Brain microvascular endothelial cell (primary cell): ENCODE measurements at regions not wholly inside any gene's neighbourhood (a gene's known extent, or its start where the extent isn't known, plus 50 kb on each side); places are given as distances from the start of the nearest gene placed in this dataset.

Experiments used
- DNase-seq: peaks from one replicate; pipeline ENCODE4 v3.0.0-alpha.2; 2020
- H3K27ac ChIP-seq: fragments of 250-450 bp; sonication (Bioruptor Pico); 2 replicates; pipeline ENCODE4 v1.5.1; 2020; ENCODE audit warnings: mild to moderate bottlenecking, moderate library complexity
- H3K27me3 ChIP-seq: fragments of 250-450 bp; sonication (Bioruptor Pico); replicated peaks from 2 replicates; pipeline ENCODE4 v1.5.1; 2020; ENCODE audit warnings: mild to moderate bottlenecking
- H3K36me3 ChIP-seq: fragments of 250-450 bp; sonication (Bioruptor Pico); replicated peaks from 2 replicates; pipeline ENCODE4 v1.5.1; 2020; ENCODE audit warnings: mild to moderate bottlenecking
- H3K4me3 ChIP-seq: 2 replicates; pipeline ENCODE4 v1.5.1; 2011; ENCODE audit warnings: low read depth, mild to moderate bottlenecking, control low read depth, low read length, moderate library complexity
- in situ Hi-C: cut with HindIII; loops from 2 replicates; pipeline ENCODE4 v1.10.0; 2017; ENCODE audit warnings: low sequenced_read_pairs, low pct_ligation_motif_present
- TF ChIP-seq, protein P1 (sequence below): IDR thresholded peaks from 2 replicates; pipeline ENCODE4 v1.5.1; 2011; ENCODE audit warnings: low read depth, mild to moderate bottlenecking, moderate library complexity, low read length, control low read depth, inconsistent platforms; ENCODE audit errors: missing control alignments

DNA sequence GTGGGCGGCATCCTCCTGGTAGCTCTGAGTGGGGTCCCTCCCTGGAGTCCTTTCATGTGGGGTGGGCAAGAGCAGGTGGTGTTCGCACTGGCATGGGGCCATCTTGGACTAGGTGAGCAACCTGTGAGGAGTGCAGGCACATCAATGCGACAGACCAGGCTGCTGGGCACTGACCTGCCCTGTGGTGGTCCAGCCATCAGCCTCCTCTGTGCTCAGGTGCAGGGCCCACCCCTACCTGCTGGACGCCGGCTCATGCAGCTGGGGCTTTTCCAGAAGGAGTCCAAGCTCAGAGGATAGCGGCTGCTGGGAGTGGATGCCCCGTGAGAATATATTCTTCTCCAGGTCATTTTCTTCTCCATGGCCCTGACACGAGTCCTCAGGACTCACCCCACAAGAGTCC lies 424.4 kb downstream of the GLRX3 start:
- no peak for DNase-seq
- Histone ChIP-seq H3K4me3 (no peak overlapping the region), H3K27ac (no peak overlapping the region), H3K36me3 (no peaks in the 10 kb centered on the region), H3K27me3 (no peaks in the 10 kb centered on the region)
- in situ Hi-C loops, result no loop called here
- TF ChIP-seq, protein P1, sequence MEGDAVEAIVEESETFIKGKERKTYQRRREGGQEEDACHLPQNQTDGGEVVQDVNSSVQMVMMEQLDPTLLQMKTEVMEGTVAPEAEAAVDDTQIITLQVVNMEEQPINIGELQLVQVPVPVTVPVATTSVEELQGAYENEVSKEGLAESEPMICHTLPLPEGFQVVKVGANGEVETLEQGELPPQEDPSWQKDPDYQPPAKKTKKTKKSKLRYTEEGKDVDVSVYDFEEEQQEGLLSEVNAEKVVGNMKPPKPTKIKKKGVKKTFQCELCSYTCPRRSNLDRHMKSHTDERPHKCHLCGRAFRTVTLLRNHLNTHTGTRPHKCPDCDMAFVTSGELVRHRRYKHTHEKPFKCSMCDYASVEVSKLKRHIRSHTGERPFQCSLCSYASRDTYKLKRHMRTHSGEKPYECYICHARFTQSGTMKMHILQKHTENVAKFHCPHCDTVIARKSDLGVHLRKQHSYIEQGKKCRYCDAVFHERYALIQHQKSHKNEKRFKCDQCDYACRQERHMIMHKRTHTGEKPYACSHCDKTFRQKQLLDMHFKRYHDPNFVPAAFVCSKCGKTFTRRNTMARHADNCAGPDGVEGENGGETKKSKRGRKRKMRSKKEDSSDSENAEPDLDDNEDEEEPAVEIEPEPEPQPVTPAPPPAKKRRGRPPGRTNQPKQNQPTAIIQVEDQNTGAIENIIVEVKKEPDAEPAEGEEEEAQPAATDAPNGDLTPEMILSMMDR, result no peak

DNA sequence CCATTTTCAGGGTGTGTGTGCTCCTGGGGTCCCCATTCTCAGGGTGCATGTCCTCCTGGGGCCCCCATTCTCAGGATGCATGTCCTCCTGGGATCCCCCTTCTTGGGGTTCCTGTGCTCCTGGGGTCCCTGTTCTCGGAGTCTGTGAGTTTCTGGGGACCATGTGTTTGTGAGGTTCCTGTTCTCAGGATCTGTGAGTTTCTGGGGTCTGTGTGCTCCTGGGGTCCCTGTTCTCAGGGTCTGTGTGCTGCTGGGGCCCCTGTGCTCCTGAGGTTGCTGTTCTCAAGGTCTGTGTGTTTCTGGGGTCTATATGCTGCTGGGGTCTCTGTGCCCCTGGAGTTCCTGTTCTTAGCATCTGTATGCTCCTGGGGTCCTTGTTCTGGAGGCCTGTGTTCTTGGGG lies 425.5 kb downstream of the GLRX3 start:
- no peak for DNase-seq
- Histone ChIP-seq H3K36me3 (no peaks in the 10 kb centered on the region), H3K27me3 (no peaks in the 10 kb centered on the region), H3K4me3 (no peak overlapping the region), H3K27ac (no peak overlapping the region)
- in situ Hi-C loops, result no loop called here
- TF ChIP-seq, protein P1, result no peak

DNA sequence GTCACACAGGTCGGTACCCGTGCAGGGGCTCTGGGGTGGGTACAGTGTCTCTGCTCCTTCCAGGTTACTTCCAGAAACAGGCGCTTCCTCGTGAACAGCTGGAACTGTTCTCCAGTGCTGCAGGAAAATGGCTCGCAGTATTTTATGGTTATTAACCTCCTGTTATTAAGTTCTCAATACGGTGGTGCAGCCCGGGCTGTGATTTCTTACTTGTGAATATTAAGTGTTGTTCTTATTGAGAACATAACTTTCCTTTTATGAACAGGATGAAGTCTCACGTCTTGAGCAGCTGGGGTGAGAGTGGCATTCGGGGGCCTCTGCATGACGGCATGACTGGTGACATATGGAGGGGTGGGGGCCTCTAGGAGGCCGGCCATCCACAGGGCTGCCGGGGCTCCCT lies 430.8 kb downstream of the GLRX3 start:
- no peak for DNase-seq
- TF ChIP-seq, protein P1, result no peak
- Histone ChIP-seq H3K27ac (no peak overlapping the region), H3K4me3 (no peak overlapping the region), H3K36me3 (no peaks in the 10 kb centered on the region), H3K27me3 (no peaks in the 10 kb centered on the region)
- in situ Hi-C loops, result no loop called here

DNA sequence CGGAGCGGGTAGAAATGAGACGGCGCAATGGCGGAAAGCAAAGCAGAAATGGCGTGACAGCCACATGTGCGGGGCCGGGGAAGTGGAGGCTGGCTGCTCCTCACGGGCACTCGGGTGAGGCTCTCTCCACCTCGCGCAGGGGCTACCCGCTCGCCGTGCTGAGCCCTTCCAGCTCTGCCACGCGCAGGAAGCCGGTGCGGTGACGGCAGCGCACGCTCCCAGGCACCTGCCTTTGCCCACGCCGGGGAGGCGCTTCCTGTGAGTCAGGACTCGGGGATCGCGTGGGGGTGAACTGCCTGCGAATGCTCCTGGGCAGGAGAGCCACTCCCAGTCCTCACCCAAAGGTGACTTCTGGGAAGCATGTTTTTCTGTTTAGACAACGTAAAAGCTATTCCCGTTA lies 431.2 kb downstream of the GLRX3 start:
- H3K27me3 ChIP-seq, result no peaks in the 10 kb centered on the region
- TF ChIP-seq, protein P1, result no peak
- in situ Hi-C loops, result no loop called here
- no peaks in the 10 kb centered on the region for H3K36me3 ChIP-seq
- no peak overlapping the region for H3K27ac ChIP-seq
- DNase-seq, result no peak
- no peak overlapping the region for H3K4me3 ChIP-seq

DNA sequence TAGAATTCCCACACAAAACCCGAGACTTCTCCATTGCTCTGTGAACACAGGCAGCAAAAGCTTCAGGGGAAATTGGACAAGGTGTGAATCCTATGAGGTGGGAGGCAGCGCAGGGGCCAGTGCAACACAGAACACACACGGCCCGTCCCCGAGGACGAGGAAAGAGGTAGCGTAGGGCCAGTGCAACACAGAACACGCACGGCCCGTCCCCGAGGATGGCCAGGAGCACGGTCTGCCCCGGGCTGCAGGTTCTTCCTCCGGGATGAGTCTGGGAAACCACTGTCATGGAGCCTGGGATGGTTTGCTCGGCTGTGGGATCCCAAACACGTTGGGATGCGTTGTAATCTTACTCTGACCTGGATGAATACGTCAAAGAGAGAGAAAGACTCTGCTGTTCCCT lies 432.1 kb downstream of the GLRX3 start:
- Histone ChIP-seq H3K27me3 (no peaks in the 10 kb centered on the region), H3K27ac (no peak overlapping the region), H3K36me3 (no peaks in the 10 kb centered on the region), H3K4me3 (no peak overlapping the region)
- DNase-seq, result no peak
- in situ Hi-C loops, result no loop called here
- TF ChIP-seq, protein P1, result no peak

DNA sequence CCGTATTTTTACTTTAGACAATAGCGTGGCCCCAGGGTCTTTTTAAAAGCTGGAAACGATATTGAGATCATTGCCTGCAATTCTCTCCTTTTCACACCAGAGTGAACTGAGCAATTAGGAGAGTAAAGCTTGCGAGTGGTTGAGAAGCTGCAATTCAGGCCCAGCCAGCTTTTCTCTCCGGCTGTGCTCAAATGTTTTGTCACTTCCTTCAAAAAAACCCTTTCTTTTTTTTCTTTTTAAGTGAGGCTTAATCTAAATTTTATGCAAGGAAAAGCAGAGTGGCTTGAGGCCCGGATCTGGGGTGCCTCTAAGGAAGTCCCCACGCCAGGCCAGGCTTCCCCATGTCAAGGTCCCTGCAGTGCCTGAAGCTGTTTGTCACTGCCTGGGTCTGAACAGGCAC lies 433.9 kb downstream of the GLRX3 start:
- no peaks in the 10 kb centered on the region for H3K27me3 ChIP-seq
- no peak overlapping the region for H3K4me3 ChIP-seq
- H3K27ac ChIP-seq, result no peak overlapping the region
- DNase-seq, result no peak
- in situ Hi-C loops, result no loop called here
- TF ChIP-seq, protein P1, result no peak
- H3K36me3 ChIP-seq, result no peaks in the 10 kb centered on the region
